GDM1 (cell line): ENCODE measurements at regions not wholly inside any gene's neighbourhood (a gene's known extent, or its start where the extent isn't known, plus 50 kb on each side); places are given as distances from the start of the nearest gene placed in this dataset.
"Not testable (repeated sequence)": the region's sequence is repeated elsewhere in the genome, so short reads cannot be mapped to it uniquely, and the experiment has no call there.

ENCODE experiments used
- DNase-seq: peaks from one replicate; lab custom pipeline; 2025; lab: John Stamatoyannopoulos, UW

GRCh38 chr15:44849701-44850403 is 106.6 kb upstream of the TERB2 start:
- not testable (repeated sequence) for DNase-seq

GRCh38 chr15:44853304-44853950 is 103.1 kb upstream of the TERB2 start:
- peak; percentile 40 for DNase-seq

GRCh38 chr15:44854696-44855095 is 101.8 kb upstream of the TERB2 start:
- DNase-seq, result not testable (repeated sequence)

- DNase-seq, result not testable (repeated sequence)
These were observed 100.2 kb upstream of the TERB2 start for GRCh38 chr15:44856284-44856683.

- DNase-seq, result not testable (repeated sequence)
These were observed 99.2 kb upstream of the TERB2 start for GRCh38 chr15:44857164-44857710.

- not testable (repeated sequence) for DNase-seq
These were observed 97.4 kb upstream of the TERB2 start for GRCh38 chr15:44859088-44859487.

- not testable (repeated sequence) for DNase-seq
These were observed 96.3 kb upstream of the TERB2 start for GRCh38 chr15:44860168-44860567.

GRCh38 chr15:44861439-44861910 is 95.0 kb upstream of the TERB2 start:
- no peak for DNase-seq

- DNase-seq, result no peak
These were observed 94.6 kb upstream of the TERB2 start for GRCh38 chr15:44861917-44862316.

- DNase-seq, result not testable (repeated sequence)
These were observed 93.6 kb upstream of the TERB2 start for GRCh38 chr15:44862866-44863265.

- DNase-seq, result not testable (repeated sequence)
These were observed 88.4 kb upstream of the TERB2 start for GRCh38 chr15:44868100-44868499.

- DNase-seq, result not testable (repeated sequence)
These were observed 86.4 kb upstream of the TERB2 start for GRCh38 chr15:44870125-44870524.

- DNase-seq, result no peak
These were observed 83.4 kb upstream of the TERB2 start for GRCh38 chr15:44873103-44873502.

GRCh38 chr15:44879066-44879465 is 77.4 kb upstream of the TERB2 start:
- DNase-seq, result no peak

GRCh38 chr15:44882499-44882968 is 74.0 kb upstream of the TERB2 start:
- DNase-seq, result no peak

GRCh38 chr15:44883199-44883877 is 73.1 kb upstream of the TERB2 start:
- DNase-seq, result no peak

- DNase-seq, result not testable (repeated sequence)
These were observed 57.4 kb upstream of the TERB2 start for GRCh38 chr15:44898890-44899651.

- DNase-seq, result not testable (repeated sequence)
These were observed 56.7 kb upstream of the TERB2 start for GRCh38 chr15:44899775-44900174.

GRCh38 chr15:44900796-44901195 is 55.7 kb upstream of the TERB2 start:
- not testable (repeated sequence) for DNase-seq

- not testable (repeated sequence) for DNase-seq
These were observed 53.2 kb upstream of the TERB2 start for GRCh38 chr15:44903281-44903680.

- DNase-seq, result not testable (repeated sequence)
These were observed 51.7 kb upstream of the TERB2 start for GRCh38 chr15:44904651-44905340.
